ENCODE measurements at regions not wholly inside any gene's neighbourhood (a gene's known extent, or its start where the extent isn't known, plus 50 kb on each side); places are given as distances from the start of the nearest gene placed in this dataset.

DNA sequence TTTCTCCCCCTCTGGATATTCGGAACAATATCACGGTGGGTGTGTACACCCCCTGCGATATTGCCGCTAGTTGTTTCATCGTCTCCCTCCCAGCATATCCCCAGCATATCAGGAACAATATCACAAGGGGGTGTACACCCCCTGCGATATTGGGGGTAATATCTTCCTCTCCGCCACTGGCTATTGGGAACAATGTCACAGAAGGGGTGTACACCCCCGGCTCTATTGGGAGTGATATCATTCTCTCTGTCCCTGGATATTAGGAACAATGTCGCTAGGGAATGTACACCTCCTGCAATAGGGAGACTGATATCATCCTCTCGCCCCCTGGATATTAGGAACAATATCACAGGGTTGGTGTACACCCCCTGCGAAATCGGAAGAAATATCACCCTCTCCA lies 1932.0 kb downstream of the SUCLG1 start:
- no peak for DNase-seq

- DNase-seq = no peak
Observed at GRCh38 chr2:82526277-82526676, 1932.8 kb downstream of the SUCLG1 start.

GRCh38 chr2:82525744-82526143 lies 1933.3 kb downstream of the SUCLG1 start:
- no peak for DNase-seq

DNA sequence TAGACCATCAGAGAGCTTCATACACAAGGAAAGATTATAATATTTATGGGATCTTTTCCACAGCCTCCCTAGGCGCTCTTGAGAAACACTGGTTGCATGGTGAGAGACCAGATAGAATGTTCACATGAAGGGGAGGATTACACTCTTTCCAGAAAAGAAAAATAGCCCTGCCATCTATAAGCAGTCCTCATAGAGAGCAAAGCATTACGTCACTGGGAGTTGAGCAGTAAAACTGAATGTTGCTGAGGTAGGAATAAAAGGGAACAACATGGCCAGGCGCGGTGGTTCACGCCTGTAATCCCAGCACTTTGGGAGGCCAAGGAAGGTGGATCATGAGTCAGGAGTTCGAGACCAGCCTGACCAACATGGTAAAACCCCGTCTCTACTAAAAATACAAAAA lies 1934.3 kb downstream of the SUCLG1 start:
- no peak for DNase-seq

- DNase-seq = no peak
Observed at GRCh38 chr2:82511894-82512293, 1947.2 kb downstream of the SUCLG1 start.

DNA sequence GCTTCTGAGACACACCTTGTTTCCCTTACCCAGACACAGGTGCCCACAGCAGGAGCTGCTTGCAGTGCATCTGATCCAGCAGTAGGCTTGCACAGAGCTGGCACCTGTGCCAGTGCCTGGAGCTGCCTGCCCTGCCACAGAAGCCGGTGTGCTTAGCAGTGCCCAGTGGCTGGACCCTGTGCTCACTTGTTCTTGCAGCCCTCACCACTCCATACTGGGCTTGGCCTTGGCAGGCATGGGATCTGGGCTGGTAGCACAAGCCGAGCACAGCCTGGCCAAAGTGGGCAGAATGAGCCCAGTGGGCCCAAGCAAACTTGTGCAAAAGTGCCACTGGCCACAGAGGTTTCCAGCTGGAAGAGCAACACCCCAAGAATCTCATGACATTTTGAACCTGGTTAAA lies 1950.4 kb downstream of the SUCLG1 start:
- no peak for DNase-seq

DNA sequence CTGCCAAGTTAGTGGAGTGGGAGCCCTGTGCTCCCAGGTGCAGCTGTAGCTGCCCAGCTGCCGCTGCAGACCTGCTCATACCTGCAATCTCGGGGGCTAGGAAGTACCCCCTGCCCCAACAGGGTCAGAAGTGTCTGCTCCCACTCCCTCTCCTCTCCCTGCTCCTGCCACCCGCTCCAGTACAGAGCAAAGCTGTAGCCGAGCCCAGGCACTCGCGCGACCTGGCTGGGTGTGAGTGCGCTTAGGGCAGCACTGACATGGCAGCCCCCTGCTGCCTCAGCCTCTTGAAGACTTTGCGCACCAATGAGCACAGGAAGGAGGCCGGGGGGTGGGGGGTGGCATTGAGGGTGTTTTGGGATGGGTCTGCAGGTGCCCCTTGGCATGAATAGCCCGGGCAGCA lies 1951.4 kb downstream of the SUCLG1 start:
- no peak for DNase-seq

GRCh38 chr2:82501217-82501616 lies 1957.9 kb downstream of the SUCLG1 start:
- DNase-seq = no peak

DNA sequence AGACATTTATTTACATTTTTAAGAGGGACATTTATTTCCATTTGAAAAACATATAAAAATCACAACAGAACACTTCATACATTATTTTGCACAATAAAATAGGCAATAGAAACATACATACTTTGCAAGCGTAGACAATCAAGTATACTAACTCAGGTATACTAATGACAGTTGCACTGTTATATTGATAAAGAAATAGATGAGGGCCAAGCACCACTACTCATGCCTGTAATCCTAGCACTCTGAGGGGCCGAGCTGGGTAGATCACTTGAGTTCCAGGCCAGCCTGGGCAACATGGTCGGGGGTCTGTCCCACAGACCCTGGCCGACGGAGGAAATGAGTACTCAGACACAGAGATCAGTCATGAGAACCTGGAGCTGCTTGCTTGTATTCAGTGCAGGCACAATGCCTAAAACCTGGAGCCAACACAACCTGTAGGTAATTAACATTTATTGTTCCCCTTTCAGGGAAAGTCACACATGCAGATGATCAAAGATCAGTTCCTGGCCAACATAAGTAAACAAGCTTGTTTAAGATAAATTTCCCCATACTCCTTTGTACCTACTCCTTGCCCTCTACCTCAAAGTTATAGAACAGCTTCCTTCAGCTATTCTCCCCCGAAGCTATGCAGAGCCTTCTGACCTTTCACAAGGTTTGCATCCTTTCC lies 1960.2 kb downstream of the SUCLG1 start:
- no peak for DNase-seq

DNA sequence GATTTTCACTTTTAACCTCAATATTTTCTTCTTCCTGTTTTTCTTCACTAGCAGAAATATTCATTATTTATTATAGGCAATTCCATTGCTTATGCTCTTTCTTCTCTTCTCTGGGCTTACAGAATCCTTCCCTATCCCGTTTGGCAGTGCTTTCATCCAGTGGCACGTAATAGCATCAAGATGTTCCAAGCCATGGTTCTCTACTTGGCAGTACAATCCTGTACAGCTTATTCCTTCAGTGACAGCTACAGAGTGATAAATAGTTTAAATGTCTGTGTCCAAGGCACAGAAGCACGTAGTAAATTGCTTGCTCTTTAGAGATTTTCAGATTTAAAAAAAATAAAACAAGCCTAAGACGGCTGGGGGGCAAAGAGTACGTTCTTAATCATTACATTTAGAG lies 1964.3 kb downstream of the SUCLG1 start:
- no peak for DNase-seq

- DNase-seq = no peak
Observed at GRCh38 chr2:82491591-82491990, 1967.5 kb downstream of the SUCLG1 start.

GRCh38 chr2:82487354-82487753 lies 1971.7 kb downstream of the SUCLG1 start:
- no peak for DNase-seq

GRCh38 chr2:82485701-82486100 lies 1973.4 kb downstream of the SUCLG1 start:
- DNase-seq = no peak

DNA sequence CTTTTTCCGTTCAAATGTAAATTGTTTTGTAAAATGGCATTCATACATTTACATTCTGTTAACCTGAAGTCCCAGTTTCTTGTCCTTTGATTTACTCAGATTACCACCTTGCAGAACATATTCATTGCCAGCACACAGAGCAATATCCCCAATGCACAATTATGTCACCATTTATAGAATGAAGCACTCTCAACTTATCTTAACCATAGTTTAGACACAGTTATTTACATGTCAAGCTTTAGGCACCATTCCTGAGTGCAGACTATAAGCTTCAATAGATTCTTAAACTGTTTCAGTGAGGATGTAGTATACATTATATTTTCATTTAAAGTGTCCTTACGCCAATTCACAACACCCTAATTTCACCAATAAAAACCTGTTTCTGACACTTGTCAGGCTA lies 1977.9 kb downstream of the SUCLG1 start:
- no peak for DNase-seq

- no peak for DNase-seq
Observed at GRCh38 chr2:82478641-82479040, 1980.4 kb downstream of the SUCLG1 start.

- DNase-seq = no peak
Observed at GRCh38 chr2:82476094-82476493, 1983.0 kb downstream of the SUCLG1 start.

GRCh38 chr2:82428251-82428650 lies 2030.8 kb downstream of the SUCLG1 start:
- no peak for DNase-seq

DNA sequence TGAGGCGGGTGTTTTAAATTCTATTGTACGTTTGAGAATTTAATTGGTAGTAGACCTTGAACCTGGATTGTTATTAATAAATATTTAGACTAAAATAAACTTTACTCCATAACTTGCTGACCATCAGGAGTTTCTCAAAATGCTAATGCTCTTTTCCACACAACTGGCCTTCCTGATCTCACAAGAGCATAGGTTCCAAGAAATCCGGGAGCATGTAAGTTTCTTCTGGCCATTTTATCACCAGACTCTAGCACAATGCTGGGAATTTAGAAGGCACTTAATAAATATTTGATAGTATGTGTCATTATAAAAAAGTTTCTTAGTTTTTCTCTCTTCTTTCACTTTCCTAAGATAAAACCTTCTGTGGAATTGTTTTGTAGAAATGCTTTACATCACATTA lies 2047.1 kb downstream of the SUCLG1 start:
- no peak for DNase-seq

- no peak for DNase-seq
Observed at GRCh38 chr2:82411071-82411470, 2048.0 kb downstream of the SUCLG1 start.

DNA sequence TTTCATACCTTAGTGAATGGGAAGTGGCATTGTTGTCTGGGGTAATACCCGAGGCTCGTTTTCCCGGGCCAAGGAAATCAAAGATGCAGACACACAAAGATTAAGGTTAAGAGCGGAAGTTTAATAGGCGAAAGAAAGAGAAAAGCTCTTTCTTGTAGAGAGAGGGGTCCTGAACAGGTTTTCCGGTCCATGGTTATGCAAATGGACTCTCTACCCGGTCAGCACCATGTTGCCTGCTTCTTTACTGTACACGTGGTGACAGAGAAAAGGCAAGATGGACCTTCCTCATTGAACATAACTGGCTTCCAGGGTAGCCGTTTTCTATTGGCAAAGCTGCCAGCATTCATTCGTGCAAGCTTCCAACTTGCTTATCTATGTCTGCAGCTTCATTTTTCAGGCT lies 2063.5 kb downstream of the SUCLG1 start:
- no peak for DNase-seq

- DNase-seq = no peak
Observed at GRCh38 chr2:82391386-82391785, 2067.7 kb downstream of the SUCLG1 start.

GRCh38 chr2:82355622-82356021 lies 2051.1 kb upstream of the LRRTM1 start:
- DNase-seq = no peak

DNA sequence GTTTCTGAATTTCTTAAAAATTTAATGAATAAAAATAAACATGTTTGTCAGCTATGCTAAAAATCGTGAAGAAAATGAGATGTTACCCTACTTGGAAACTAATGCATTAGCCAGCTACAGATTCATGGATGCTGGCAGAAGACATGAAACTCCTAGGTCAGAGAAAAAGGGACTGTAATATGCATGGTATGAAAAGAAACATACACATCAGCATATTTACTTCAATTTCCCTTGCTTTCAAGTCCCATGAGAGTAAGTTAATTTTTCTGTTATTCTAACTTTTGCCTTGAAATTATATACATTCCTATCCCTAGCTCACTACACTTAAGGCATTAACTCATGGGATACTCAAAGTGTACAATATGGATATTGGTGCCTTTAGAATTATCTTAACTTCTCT lies 2041.4 kb upstream of the LRRTM1 start:
- no peak for DNase-seq

DNA sequence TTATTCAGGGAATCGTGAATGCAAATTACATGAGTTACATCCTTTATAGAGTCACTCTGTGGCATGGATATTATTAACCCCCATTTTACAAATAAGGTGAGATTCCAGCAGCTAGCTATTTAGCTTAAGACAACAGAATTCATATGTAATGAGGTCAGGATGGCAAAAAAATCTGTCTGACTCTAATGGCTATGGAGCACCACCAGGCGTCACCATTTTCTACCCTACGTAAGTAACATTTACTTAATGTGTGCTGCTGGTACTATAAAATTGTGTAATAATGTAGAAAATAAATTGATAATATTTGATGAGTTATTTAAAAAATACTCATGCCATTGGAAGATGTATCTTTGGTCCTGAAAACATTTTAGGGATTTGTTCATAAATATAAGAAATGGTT lies 2040.1 kb upstream of the LRRTM1 start:
- no peak for DNase-seq

All from amygdala (tissue), 56 donors.